ENCODE measurements at regions not wholly inside any gene's neighbourhood (a gene's known extent, or its start where the extent isn't known, plus 50 kb on each side); places are given as distances from the start of the nearest gene placed in this dataset.

- Mint-ChIP-seq H3K27me3 (ENCODE audit: low read depth) (no peaks in the 10 kb centered on the region), H3K4me3 (no peak overlapping the region), H3K36me3 (ENCODE audit: insufficient read depth in 2 of 2) (no peaks in the 10 kb centered on the region), H3K4me1 (ENCODE audit: low read depth) (no peaks in the 10 kb centered on the region), H3K9me3 (peaks cover 3 to 8% of the 10 kb centered on the region in 2 donors), H3K27ac (no peak overlapping the region)
- ATAC-seq (replicated peaks in 1 of 2): no peak
- no peak for DNase-seq
These were observed 252.7 kb downstream of the NEBL start for GRCh38 chr10:20644421-20644820.

- Mint-ChIP-seq H3K27ac (no peak overlapping the region), H3K27me3 (ENCODE audit: low read depth) (no peaks in the 10 kb centered on the region), H3K4me1 (ENCODE audit: low read depth) (no peaks in the 10 kb centered on the region), H3K4me3 (no peak overlapping the region), H3K36me3 (ENCODE audit: insufficient read depth in 2 of 2) (no peaks in the 10 kb centered on the region), H3K9me3 (peaks cover 10 to 13% of the 10 kb centered on the region in 2 donors)
- no peak for DNase-seq
- ATAC-seq (replicated peaks in 1 of 2): no peak
These were observed 255.5 kb downstream of the NEBL start for GRCh38 chr10:20641605-20642004.

- Mint-ChIP-seq H3K36me3 (ENCODE audit: insufficient read depth in 2 of 2) (no peaks in the 10 kb centered on the region), H3K4me1 (ENCODE audit: low read depth) (no peaks in the 10 kb centered on the region), H3K27ac (no peak overlapping the region), H3K9me3 (peaks cover 9% of the 10 kb centered on the region in 2 donors), H3K4me3 (no peak overlapping the region), H3K27me3 (ENCODE audit: low read depth) (no peaks in the 10 kb centered on the region)
- ATAC-seq (replicated peaks in 1 of 2): no peak
- DNase-seq: no peak
These were observed 261.5 kb downstream of the NEBL start for GRCh38 chr10:20635570-20635969.

- Mint-ChIP-seq H3K27ac (no peak overlapping the region), H3K27me3 (ENCODE audit: low read depth) (no peaks in the 10 kb centered on the region), H3K4me1 (ENCODE audit: low read depth) (no peaks in the 10 kb centered on the region), H3K9me3 (peaks cover 9% of the 10 kb centered on the region in 2 donors), H3K36me3 (ENCODE audit: insufficient read depth in 2 of 2) (no peaks in the 10 kb centered on the region), H3K4me3 (no peak overlapping the region)
- no peak for ATAC-seq (replicated peaks in 1 of 2)
- DNase-seq: no peak
These were observed 262.3 kb downstream of the NEBL start for GRCh38 chr10:20634839-20635238.

GRCh38 chr10:20633714-20634113 lies 263.4 kb downstream of the NEBL start:
- no peak overlapping the region for H3K4me3 Mint-ChIP-seq
- H3K4me1 Mint-ChIP-seq (ENCODE audit: low read depth): no peaks in the 10 kb centered on the region
- H3K27me3 Mint-ChIP-seq (ENCODE audit: low read depth): no peaks in the 10 kb centered on the region
- DNase-seq (no peak), ATAC-seq (replicated peaks in 1 of 2) (no peak)
- no peaks in the 10 kb centered on the region for H3K36me3 Mint-ChIP-seq (ENCODE audit: insufficient read depth in 2 of 2)
- H3K9me3 Mint-ChIP-seq: peaks cover 7 to 9% of the 10 kb centered on the region in 2 donors
- H3K27ac Mint-ChIP-seq: no peak overlapping the region

- Mint-ChIP-seq H3K27me3 (ENCODE audit: low read depth) (no peaks in the 10 kb centered on the region), H3K36me3 (ENCODE audit: insufficient read depth in 2 of 2) (no peaks in the 10 kb centered on the region), H3K9me3 (peaks cover 4 to 8% of the 10 kb centered on the region in 2 donors), H3K4me1 (ENCODE audit: low read depth) (no peaks in the 10 kb centered on the region), H3K4me3 (no peak overlapping the region), H3K27ac (no peak overlapping the region)
- DNase-seq (no peak), ATAC-seq (replicated peaks in 1 of 2) (no peak)
These were observed 264.4 kb downstream of the NEBL start for GRCh38 chr10:20632696-20633095.

GRCh38 chr10:20631229-20631628 lies 265.9 kb downstream of the NEBL start:
- H3K27ac Mint-ChIP-seq: no peak overlapping the region
- peaks cover 0 to under 1% of the 10 kb centered on the region in 2 donors for H3K9me3 Mint-ChIP-seq
- no peaks in the 10 kb centered on the region for H3K27me3 Mint-ChIP-seq (ENCODE audit: low read depth)
- no peaks in the 10 kb centered on the region for H3K36me3 Mint-ChIP-seq (ENCODE audit: insufficient read depth in 2 of 2)
- no peak for ATAC-seq (replicated peaks in 1 of 2)
- H3K4me3 Mint-ChIP-seq: no peak overlapping the region
- no peak for DNase-seq
- no peaks in the 10 kb centered on the region for H3K4me1 Mint-ChIP-seq (ENCODE audit: low read depth)

- H3K36me3 Mint-ChIP-seq (ENCODE audit: insufficient read depth in 2 of 2): no peaks in the 10 kb centered on the region
- H3K4me1 Mint-ChIP-seq (ENCODE audit: low read depth): no peaks in the 10 kb centered on the region
- ATAC-seq (replicated peaks in 1 of 2): peak in 1 of 2 donors; percentile 43
- H3K4me3 Mint-ChIP-seq: no peak overlapping the region
- H3K27ac Mint-ChIP-seq: no peak overlapping the region
- H3K9me3 Mint-ChIP-seq: no peaks in the 10 kb centered on the region
- DNase-seq: peak in 1 of 2 donors; percentile 0
- H3K27me3 Mint-ChIP-seq (ENCODE audit: low read depth): no peaks in the 10 kb centered on the region
These were observed 266.9 kb downstream of the NEBL start for GRCh38 chr10:20630092-20630643.

- ATAC-seq (replicated peaks in 1 of 2): no peak
- Mint-ChIP-seq H3K4me3 (no peak overlapping the region), H3K27ac (no peak overlapping the region)
These were observed 269.1 kb downstream of the NEBL start for GRCh38 chr10:20627946-20628507.

GRCh38 chr10:20627087-20627486 lies 270.0 kb downstream of the NEBL start:
- Mint-ChIP-seq H3K27me3 (ENCODE audit: low read depth) (no peaks in the 10 kb centered on the region), H3K27ac (no peak overlapping the region), H3K36me3 (ENCODE audit: insufficient read depth in 2 of 2) (no peaks in the 10 kb centered on the region), H3K4me1 (ENCODE audit: low read depth) (no peaks in the 10 kb centered on the region), H3K9me3 (peaks cover 0 to 3% of the 10 kb centered on the region in 2 donors), H3K4me3 (no peak overlapping the region)
- no peak for ATAC-seq (replicated peaks in 1 of 2)
- DNase-seq: no peak

More at GRCh38 chr10:20627946-20628507, 269.1 kb downstream of the NEBL start:
- Mint-ChIP-seq H3K27me3 (ENCODE audit: low read depth) (no peaks in the 10 kb centered on the region), H3K36me3 (ENCODE audit: insufficient read depth in 2 of 2) (no peaks in the 10 kb centered on the region), H3K9me3 (peaks cover 0 to 3% of the 10 kb centered on the region in 2 donors), H3K4me1 (ENCODE audit: low read depth) (no peaks in the 10 kb centered on the region)
- DNase-seq: no peak

- no peaks in the 10 kb centered on the region for H3K36me3 Mint-ChIP-seq (ENCODE audit: insufficient read depth in 2 of 2)
- H3K27ac Mint-ChIP-seq: no peak overlapping the region
- H3K9me3 Mint-ChIP-seq: peaks cover 0 to 3% of the 10 kb centered on the region in 2 donors
- H3K4me3 Mint-ChIP-seq: no peak overlapping the region
- no peaks in the 10 kb centered on the region for H3K4me1 Mint-ChIP-seq (ENCODE audit: low read depth)
- ATAC-seq (replicated peaks in 1 of 2) (no peak), DNase-seq (no peak)
- H3K27me3 Mint-ChIP-seq (ENCODE audit: low read depth): no peaks in the 10 kb centered on the region
These were observed 271.2 kb downstream of the NEBL start for GRCh38 chr10:20625868-20626267.

- H3K4me1 Mint-ChIP-seq (ENCODE audit: low read depth): no peaks in the 10 kb centered on the region
- DNase-seq: no peak
- H3K27me3 Mint-ChIP-seq (ENCODE audit: low read depth): no peaks in the 10 kb centered on the region
- ATAC-seq (replicated peaks in 1 of 2): no peak
- H3K4me3 Mint-ChIP-seq: no peak overlapping the region
- H3K36me3 Mint-ChIP-seq (ENCODE audit: insufficient read depth in 2 of 2): no peaks in the 10 kb centered on the region
- H3K9me3 Mint-ChIP-seq: peaks cover 0 to 3% of the 10 kb centered on the region in 2 donors
- no peak overlapping the region for H3K27ac Mint-ChIP-seq
These were observed 272.5 kb downstream of the NEBL start for GRCh38 chr10:20624642-20625041.

GRCh38 chr10:20623546-20623945 lies 273.6 kb downstream of the NEBL start:
- no peaks in the 10 kb centered on the region for H3K4me1 Mint-ChIP-seq (ENCODE audit: low read depth)
- DNase-seq (no peak), ATAC-seq (replicated peaks in 1 of 2) (no peak)
- H3K36me3 Mint-ChIP-seq (ENCODE audit: insufficient read depth in 2 of 2): no peaks in the 10 kb centered on the region
- H3K27me3 Mint-ChIP-seq (ENCODE audit: low read depth): no peaks in the 10 kb centered on the region
- H3K27ac Mint-ChIP-seq: no peak overlapping the region
- peaks cover 0 to 3% of the 10 kb centered on the region in 2 donors for H3K9me3 Mint-ChIP-seq
- no peak overlapping the region for H3K4me3 Mint-ChIP-seq
